Retinal pigment epithelial cell (primary cell): ENCODE measurements at regions not wholly inside any gene's neighbourhood (a gene's known extent, or its start where the extent isn't known, plus 50 kb on each side); places are given as distances from the start of the nearest gene placed in this dataset.

Experiments
- DNase-seq: peaks from one replicate; pipeline ENCODE4 v3.0.0-alpha.2; 2010; ENCODE audit warnings: low read depth
- H3K4me3 ChIP-seq: 2 replicates; pipeline ENCODE4 v1.5.1; 2011; ENCODE audit warnings: mild to moderate bottlenecking, low read length, control low read depth, moderate library complexity
- CTCF ChIP-seq: conservative IDR thresholded peaks from 2 replicates; pipeline ENCODE4 v1.5.1; 2011; ENCODE audit warnings: low read depth, low read length, control low read depth, inconsistent platforms

- H3K4me3 ChIP-seq = no peak overlapping the region
- TF ChIP-seq CTCF = no peak
- no peak for DNase-seq
Observed at GRCh38 chr6:138563231-138563630, 63.9 kb upstream of the NHSL1 start.

GRCh38 chr6:138563650-138564049, 64.4 kb upstream of the NHSL1 start:
- DNase-seq = no peak
- no peak for TF ChIP-seq CTCF
- no peak overlapping the region for H3K4me3 ChIP-seq

GRCh38 chr6:138564170-138564721, 65.0 kb upstream of the NHSL1 start:
- no peak overlapping the region for H3K4me3 ChIP-seq
- TF ChIP-seq CTCF = no peak
- DNase-seq = no peak

GRCh38 chr6:138567052-138567451, 67.8 kb upstream of the NHSL1 start:
- TF ChIP-seq CTCF = no peak
- no peak overlapping the region for H3K4me3 ChIP-seq
- no peak for DNase-seq

GRCh38 chr6:138568997-138569396, 69.7 kb upstream of the NHSL1 start:
- no peak overlapping the region for H3K4me3 ChIP-seq
- no peak for DNase-seq
- no peak for TF ChIP-seq CTCF

GRCh38 chr6:138569554-138569953, 70.3 kb upstream of the NHSL1 start:
- H3K4me3 ChIP-seq = peak overlapping the region; percentile 64
- TF ChIP-seq CTCF = no peak
- DNase-seq = no peak

- TF ChIP-seq CTCF = no peak
- peak overlapping the region; percentile 64 for H3K4me3 ChIP-seq
- DNase-seq = no peak
Observed at GRCh38 chr6:138569970-138570724, 70.9 kb upstream of the NHSL1 start.
